GM18499 (cell line): ENCODE measurements at regions not wholly inside any gene's neighbourhood (a gene's known extent, or its start where the extent isn't known, plus 50 kb on each side); places are given as distances from the start of the nearest gene placed in this dataset.

Source experiments
- ATAC-seq: cut with Tn5 transposase; IDR thresholded peaks from one replicate; pipeline ENCODE4 v1.9.1; 2021; ENCODE audit warnings: moderate number of reproducible peaks; ENCODE audit not compliant: insufficient read depth, unreplicated experiment

DNA sequence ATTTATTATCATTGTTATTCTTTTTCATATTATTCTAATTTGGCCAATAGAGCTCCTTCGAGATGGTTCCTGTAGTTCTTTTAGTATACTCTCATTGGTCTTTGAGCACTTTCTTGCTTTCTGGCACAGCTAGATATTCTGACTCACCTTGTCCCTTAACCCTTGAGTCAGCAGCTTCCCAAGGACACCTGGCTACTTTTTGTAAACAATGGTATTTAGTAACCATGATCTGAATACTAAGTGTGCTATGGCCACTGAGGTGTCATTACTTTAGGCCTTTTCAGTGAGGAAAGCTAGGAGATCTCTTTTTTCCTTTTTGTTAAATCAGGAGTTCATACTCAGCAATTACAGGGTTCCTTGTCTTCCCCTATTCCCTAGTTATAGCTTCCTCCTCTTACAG, 126.5 kb upstream of the CITED2 start:
- no peak for ATAC-seq

DNA sequence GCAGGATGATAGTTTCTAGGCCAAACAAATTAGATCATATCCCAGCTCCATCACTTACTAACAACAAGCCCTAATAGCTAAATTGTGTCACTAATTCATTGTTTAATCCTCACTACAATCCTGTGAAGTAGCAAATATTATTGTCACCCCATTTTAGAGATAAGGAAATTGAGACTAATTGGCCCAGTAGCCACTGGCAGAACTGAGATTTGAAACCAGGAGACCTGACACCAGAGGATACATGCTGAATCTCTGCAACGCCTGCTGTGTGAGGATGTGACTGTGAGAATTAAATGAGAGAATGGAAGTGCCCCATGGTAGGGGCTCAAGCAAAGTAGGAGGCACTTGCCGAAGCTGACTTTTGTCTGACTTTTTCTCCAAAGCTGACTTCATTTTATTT, 124.3 kb upstream of the CITED2 start:
- no peak for ATAC-seq

DNA sequence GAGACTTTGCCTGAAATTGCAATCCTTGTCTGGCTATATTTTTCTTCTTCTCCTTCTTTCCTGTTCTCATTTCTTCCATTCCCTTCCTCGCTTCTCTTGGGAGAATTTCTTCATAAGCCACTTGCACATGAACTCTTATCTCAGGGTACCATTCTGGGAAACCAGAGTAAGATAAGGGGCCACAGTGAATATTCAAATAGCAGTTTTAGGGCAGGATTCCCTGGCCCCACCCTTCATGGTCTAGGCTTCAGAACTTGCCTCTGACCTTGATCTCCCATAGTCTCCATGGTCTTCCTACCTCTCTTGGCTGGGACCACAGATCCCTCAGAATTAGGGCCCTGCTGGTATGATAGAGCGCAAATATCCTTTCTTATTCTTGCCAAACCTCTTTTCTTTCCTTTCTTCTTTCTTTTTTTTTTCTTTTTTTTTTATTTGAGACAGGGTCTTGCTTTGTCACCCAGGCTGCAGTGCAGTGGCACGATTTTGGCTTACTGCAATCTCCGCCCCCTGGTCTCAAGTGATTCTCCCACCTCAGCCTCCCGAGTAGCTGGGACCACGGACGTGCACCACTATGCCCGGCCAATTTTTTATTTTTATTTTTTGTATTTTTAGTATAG, 123.0 kb upstream of the CITED2 start:
- no peak for ATAC-seq

DNA sequence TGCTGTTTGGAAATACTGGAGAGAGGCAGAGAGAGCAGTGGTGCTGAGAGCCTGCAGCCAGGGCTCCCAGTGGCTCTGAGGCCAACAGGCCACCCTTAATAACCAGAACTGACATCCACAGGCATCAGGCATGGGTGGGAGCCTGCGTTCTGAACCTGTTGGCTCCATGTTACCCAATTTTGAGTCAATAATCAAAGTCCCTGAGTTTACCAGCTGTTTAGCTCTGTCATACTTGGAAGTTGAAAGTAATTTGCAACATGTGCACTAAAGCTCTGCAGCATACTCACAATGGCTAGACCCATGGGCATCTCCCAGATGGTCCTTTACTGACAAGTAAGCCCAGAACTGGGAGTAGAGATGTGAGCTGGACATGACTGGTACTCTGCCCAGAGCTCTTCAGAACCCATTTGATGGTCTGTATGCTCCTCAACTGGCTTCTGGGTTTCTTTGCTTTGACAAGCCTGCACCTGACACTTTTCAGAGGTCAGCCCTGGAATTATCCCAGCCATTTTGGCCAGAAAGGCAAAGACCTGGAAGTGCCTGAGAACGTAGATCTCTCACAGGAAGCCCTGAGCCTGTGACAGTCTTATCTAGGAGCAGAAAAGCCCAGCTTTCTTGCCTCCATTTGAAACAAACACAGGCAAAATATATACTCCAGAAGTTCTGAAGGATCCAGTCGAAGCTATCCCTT, 122.4 kb upstream of the CITED2 start:
- no peak for ATAC-seq

DNA sequence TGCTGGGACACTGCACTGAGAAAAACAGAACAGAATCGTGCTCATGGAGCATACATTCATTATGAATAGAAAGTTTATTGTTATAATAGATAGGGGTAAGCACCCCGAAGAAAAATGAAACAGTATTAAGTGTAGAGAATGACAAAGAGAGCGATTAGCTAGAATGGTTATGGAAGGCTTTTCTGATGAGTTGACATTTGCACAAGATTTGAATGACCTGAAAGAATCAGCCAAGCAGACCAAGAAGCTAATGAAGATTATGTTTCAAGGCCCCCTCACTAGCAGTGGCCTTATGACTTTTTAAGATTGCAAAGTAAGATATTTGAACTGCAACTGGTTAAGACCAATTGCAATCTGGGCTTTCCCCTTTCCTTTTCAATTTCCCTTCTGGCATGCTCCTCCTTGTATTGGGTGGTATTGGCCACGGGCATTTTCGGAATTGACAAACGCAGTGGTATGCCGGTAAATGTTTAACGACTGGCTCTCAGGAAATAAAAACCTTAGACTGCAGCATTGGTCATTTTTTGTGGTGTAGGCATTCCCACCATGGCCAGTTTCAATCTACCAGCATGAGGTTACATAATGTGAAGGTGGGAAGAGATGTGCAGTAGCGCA, 120.0 kb upstream of the CITED2 start:
- no peak for ATAC-seq

DNA sequence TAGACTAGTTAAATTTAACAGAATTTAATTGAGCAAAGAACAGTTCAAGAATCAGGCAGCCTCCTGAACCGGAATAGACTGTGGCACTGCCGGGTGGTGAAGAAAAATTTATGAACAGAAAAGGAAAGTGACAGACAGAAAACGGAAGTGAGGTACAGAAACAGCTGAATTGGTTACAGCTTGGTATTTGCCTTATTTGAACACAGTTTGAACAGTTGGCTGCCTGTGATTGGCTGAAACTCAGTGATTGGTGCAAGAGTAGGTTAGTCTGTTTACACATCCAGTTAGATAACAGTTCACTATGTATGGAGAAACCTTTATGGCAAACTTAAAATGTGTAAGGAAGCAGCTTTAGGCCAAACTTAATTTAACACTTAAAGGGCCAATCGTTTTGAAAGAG, 116.0 kb upstream of the CITED2 start:
- no peak for ATAC-seq

DNA sequence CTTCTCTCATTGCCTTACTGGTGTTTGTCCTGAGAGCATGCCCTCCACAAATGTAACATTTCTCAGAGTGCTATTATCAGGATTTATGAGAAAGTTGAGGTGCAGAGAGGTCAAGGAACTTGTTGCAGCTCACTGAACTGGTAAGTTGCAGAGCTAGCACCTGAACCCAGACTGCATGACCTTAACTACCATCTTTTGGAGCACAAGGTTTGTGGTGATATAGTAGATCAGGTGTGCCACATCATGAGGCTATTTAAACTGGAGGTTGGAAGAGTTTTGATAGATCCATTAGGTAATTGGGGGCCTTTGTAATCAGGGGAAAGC, 112.0 kb upstream of the CITED2 start:
- ATAC-seq, result no peak

DNA sequence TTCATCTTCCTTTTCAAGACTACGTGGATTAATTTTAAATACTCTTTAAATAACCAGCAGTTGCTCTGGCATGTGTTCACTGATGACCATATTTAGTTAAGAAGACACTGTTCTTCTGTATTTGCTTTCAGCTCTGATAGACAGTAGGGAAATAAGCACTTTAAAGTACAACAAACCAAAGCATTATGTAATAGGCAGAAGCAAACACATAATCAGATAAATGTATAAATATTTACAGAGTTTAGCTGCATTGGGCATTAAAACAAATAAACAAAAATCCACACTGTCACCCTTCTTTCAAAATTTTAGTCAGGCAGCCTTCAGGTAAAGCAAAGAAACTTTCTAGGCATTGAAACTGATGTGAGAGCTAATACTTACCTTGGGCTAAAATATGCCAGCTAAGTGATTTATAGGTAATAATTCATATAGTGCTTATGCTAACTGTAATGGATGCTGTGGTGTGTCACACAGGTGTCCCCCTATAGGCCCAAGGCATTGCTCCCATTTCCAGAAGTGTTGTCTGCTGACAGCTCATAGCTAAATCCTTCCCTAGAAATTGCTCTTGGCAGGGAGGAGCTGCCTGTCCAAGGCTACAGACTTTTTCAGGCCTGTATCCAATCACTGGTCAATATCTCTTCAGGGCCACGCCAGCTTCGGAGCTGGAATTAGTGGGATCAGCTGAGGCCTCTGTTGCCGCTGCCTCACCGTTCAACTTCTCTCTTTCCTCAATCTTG, 111.5 kb upstream of the CITED2 start:
- no peak for ATAC-seq

DNA sequence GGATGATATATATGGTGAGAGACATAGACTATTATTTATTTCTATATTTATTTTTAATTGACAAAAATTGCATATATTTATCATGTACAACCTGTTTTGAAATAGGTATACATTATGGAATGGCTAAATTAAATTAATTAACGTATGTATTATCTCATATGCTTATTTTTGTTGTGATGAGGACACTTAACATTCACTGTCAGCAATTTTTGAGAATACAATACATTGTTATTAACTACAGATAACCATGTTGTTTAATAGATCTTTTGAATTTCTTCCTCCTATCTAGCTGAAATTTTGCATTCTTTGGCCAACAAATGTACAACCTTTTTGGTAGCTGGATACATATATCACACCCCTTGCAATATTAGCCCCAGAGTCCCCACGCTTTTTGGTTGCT, 110.7 kb upstream of the CITED2 start:
- ATAC-seq, result no peak

DNA sequence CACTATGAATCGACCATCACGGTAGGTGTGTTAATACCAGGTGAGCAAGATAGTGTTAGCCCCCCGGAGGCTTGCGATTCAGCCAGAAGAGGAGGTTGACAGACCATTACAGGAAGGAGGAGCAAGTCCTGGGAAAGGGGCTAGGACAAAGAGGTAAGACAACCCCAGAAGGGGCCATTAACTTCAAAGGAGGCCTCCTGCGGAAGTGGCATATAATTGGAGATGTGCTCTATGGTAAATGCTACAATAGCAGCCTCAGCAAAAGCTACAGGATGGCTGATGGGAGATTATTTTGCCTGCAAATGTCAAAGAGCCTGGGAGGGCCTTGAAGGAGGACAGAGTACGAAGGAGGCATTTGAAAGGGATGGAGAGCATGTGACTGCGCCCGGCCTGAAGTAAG, 108.6 kb upstream of the CITED2 start:
- no peak for ATAC-seq

DNA sequence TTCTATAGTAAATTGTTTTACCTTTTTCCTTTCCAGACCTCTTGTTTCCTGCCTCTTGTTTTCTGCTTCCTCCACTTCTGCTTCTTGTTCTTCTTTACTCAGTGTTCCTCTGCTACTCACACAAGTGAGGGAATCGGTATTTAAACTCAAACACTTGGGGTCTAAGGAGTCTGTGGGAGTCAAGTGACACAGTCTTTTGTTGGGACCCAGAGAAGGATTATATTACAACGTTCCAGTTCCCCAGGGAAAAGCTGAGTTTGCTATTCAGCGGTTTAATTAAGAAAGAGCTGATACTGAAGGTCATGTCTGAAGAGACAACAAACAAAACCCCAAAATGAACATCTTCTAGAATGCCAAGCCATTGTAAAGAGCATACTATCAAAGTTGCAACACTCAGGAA, 107.8 kb upstream of the CITED2 start:
- no peak for ATAC-seq

DNA sequence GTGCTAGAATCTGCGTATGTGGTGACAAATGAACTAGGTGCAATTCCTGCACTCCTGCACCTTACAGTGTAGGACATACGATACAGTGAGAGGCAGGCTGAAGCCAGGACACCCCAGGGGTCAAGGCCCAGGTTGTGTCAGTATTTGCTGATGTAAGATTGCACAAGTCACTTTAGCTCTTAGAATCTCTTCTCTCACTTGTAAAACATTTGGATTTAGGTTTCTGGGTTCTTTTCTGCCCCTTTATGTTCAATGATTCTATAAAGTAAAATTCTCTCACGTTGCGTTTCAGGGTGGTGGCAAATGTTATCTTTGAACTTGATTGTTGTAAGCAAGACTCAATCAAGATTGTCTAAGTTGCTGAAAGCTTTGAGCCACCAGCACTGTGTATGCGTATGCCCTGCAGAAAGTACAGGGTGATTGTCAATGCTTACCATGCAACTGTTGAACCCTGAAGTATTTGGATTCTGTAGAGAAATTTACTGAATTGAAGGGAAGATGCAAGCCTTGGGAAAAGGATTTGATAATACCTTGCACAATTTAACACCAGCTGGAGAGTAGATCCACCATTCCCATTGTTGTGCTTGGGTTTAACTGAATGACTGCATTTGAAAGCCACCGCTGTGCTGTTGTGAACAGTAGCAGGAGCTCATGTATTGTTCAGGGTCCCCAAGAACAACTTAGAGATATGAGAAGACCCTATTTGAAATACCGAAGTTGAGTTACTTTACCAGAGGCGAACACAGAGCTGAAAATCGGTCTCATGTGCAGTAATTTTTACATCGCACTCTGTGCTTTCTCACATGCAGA, 106.1 kb upstream of the CITED2 start:
- no peak for ATAC-seq

DNA sequence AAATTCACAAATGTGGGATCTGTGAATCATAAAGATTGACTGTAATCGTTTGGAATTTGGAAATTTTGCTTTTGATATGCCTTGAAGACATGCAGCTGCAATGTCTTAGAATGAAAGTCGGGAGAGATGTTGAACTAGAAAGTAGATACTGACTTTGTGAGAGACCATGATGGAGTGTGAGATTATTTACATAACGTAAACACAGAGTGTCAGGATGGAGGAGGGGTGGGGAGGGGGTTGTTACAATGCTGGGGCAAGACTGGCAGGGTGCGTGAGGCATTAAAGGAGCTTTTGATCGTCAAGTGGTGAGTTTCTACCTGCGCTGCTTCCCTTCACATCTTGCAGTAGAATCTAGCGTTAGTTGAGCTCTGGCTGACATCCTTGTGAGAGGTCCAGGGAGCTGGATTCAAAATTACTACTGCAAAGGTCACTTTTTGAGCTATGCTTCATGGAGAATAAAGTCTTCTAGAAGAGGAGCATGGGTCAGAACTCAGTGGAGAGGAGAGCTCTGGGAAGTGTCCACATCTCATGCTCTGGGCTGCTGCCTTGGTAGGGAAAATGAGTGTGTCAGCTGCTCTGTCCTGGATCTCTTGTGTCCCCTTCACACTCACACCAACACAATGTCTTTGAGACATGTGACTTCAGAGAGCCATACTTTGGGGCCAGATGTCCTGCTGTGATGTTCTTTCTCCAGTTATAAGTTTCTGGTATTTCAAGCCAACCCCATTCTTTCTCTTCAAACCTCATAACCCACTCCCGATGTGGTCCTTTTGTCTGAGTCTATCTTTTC, 105.2 kb upstream of the CITED2 start:
- no peak for ATAC-seq

DNA sequence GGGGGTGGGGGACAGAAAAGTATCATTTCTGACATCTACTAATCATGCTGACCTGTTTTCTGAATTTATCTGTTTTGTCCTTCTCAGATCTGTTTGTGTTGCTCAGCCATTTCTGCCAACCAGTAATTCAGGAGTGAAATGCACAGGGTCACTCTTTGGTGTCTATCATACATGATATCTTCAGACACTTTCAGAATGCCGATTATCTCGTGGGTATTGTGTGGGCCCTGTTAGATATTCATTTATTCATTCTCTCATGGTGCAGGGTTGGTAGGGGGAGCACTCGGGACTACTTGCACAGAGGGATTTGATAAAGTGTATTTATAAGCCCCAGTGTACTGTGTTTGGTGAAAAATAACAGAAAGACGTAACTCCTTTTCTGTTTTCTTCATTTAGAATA, 101.2 kb upstream of the CITED2 start:
- no peak for ATAC-seq

DNA sequence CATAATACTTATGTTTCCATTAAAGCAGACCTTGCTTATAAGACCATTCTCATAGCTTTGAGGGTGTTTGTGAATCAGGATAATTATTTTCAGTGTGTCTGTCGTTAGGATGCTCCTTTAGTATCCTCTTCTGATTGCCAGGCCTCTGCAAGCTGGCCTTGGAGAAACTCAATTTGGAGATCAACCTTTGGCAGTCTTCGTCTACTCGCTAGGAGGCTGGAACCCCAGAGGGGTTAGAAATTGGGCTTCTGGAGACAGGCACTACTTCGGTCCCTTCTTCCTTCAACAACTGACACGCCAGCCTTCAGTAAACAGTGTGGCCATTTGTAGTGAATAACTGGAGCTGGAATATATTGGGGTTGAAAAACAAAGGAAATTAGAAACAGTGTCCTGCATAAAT, 100.8 kb upstream of the CITED2 start:
- no peak for ATAC-seq

DNA sequence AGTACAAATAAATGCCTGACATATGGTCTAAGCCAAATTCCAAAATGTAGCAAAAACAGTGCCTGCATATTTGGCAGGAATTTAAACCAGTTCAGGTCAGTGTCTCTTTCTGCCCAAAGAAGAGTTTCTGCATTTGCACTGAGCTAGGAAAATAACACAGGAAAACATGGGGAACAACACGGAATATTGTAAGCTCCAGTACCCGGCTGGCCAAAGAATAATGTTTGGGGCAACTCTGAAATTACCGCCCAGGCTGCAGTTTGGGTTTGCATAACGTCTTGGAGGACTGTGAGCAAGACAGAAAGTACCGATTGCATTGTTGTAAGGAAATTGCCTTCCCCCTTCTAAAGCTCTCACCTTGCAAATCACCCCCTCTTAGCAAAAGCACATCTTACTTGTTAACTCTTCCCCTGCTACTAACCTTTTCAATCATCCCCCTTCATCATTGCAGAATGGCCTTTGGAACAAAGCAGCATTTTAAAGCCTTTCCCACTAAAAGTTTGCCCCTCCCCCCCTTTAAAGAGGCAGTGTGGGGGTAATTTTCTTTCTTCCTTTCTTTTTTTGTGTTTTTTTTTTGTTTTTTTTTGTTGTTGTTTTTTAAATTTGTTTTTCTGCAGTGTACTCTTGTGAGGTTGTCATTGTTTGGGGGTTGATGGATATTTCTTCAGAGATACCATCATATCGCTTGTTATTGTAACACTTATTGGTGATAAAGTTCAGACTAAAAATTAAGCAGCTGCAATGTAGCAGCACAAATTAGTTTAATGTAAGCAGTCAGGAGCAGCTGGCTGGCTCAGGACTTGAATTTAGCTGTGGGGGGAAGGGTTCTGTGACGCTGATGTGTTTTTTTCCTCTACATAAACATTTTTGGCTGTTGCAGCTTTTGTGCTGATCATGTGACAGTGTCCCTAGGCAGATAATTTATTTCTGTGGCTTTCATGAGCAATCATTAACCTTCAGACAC, 100.0 kb upstream of the CITED2 start:
- peak; percentile 59 for ATAC-seq

DNA sequence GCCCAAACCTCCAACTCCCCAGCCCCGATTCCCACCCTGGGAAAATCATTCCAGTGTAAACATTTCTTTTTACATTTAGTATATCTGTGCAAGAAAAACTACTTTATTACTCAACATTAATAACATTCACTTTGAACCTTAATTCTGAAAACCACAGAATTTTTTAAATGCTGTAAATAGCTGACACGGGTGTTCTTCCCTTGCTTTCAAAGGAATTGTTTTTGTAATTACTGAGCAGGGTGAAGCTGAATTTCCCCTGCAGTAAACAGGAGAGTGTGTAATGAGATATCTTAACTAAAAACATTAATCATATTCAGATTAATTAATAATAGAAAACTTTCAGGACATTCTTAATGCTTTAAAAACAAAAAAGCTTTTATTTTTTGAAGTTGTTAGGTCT, 99.3 kb upstream of the CITED2 start:
- ATAC-seq, result no peak

DNA sequence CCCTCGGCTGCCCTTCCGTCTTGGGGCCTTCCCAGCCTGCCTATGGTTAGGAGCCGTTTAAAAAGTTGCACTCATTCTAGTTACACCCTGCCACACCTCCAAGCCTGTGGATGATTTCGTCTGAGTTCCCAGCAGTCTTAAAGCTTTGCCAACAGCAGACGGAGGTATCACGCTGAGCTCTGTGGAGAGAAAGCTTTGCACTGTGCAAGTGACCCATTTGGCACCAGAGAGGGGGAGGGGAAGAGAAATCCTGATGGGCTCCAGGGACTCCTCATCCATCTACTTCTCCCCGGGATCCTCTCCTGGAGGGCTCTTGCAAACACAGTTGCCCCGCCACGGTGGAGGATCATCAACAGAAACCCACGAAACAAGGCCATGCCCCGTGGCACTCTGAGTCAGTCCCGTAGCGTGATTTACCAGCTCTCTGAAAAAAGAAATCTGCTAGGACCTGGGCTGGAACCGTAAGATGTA, 98.8 kb upstream of the CITED2 start:
- no peak for ATAC-seq
